Peyer's patch (tissue), 4 donors: ENCODE measurements at regions not wholly inside any gene's neighbourhood (a gene's known extent, or its start where the extent isn't known, plus 50 kb on each side); places are given as distances from the start of the nearest gene placed in this dataset.

Experiments
- DNase-seq, 3 donors: peaks; one replicate each; pipeline ENCODE4 v3.0.0-alpha.2; 2017 to 2019
- H3K27ac ChIP-seq, 4 donors: fragments of 200-600 bp; sonication (generic); one replicate each; pipeline ENCODE4 v1.5.1; 2016 to 2019
- H3K27me3 ChIP-seq, 2 donors: fragments of 200-600 bp; sonication (generic); one replicate each; pipeline ENCODE4 v1.5.1; 2019
- H3K36me3 ChIP-seq, 3 donors: fragments of 200-600 bp; sonication (generic); one replicate each; pipeline ENCODE4 v1.5.1; 2016 to 2019
- H3K4me1 ChIP-seq, 4 donors: fragments of 200-600 bp; sonication (generic); one replicate each; pipeline ENCODE4 v1.5.1; 2016 to 2019
- H3K4me3 ChIP-seq, 4 donors: fragments of 200-600 bp; sonication (generic); 1 replicate in 3 of 4; 2 replicates in 1 of 4; pipeline ENCODE4 v1.5.1; 2016 to 2019; ENCODE audit warnings: mild to moderate bottlenecking in 1 of 4
- H3K9me3 ChIP-seq, 4 donors: fragments of 200-600 bp; sonication (generic); one replicate each; pipeline ENCODE4 v1.5.1; 2016 to 2019; ENCODE audit warnings: mild to moderate bottlenecking in 1 of 4
- CTCF ChIP-seq, 6 experiments: fragments of 450-650 bp in 4 of 6; fragments of 200-600 bp in 2 of 6; sonication (generic) in 1 of 6; IDR thresholded peaks; one replicate each; pipeline ENCODE4 v1.5.1; 2017 to 2019; ENCODE audit warnings: antibody characterized with exemption in 6 of 6, mild to moderate bottlenecking in 3 of 6, moderate library complexity in 1 of 6
- POLR2A ChIP-seq, 2 donors: fragments of 450-650 bp; IDR thresholded peaks; one replicate each; pipeline ENCODE4 v1.5.1; 2017; ENCODE audit warnings: antibody characterized with exemption in 2 of 2, mild to moderate bottlenecking in 2 of 2, moderate library complexity in 2 of 2

GRCh38 chr3:16803019-16803418, 81.7 kb upstream of the PLCL2 start:
- Histone ChIP-seq H3K4me3 (no peak overlapping the region), H3K27ac (no peak overlapping the region), H3K36me3 (no peaks in the 10 kb centered on the region), H3K27me3 (no peaks in the 10 kb centered on the region), H3K4me1 (peaks cover 0 to 9% (median 0%) of the 10 kb centered on the region in 4 donors), H3K9me3 (no peaks in the 10 kb centered on the region)
- TF ChIP-seq CTCF (IDR thresholded peaks at IDR 0.05) (no peak), POLR2A (IDR thresholded peaks at IDR 0.05) (no peak)
- no peak for DNase-seq

GRCh38 chr3:16807391-16807790, 77.4 kb upstream of the PLCL2 start:
- DNase-seq = no peak
- TF ChIP-seq POLR2A (IDR thresholded peaks at IDR 0.05) = no peak
- TF ChIP-seq CTCF (IDR thresholded peaks at IDR 0.05) = no peak
- H3K27me3 ChIP-seq = no peaks in the 10 kb centered on the region
- no peaks in the 10 kb centered on the region for H3K9me3 ChIP-seq
- H3K4me1 ChIP-seq = no peaks in the 10 kb centered on the region
- no peak overlapping the region for H3K27ac ChIP-seq
- H3K4me3 ChIP-seq = no peak overlapping the region
- H3K36me3 ChIP-seq = no peaks in the 10 kb centered on the region

- no peaks in the 10 kb centered on the region for H3K36me3 ChIP-seq
- H3K27ac ChIP-seq = no peak overlapping the region
- no peaks in the 10 kb centered on the region for H3K27me3 ChIP-seq
- TF ChIP-seq CTCF (IDR thresholded peaks at IDR 0.05) = no peak
- no peak for TF ChIP-seq POLR2A (IDR thresholded peaks at IDR 0.05)
- DNase-seq = no peak
- no peaks in the 10 kb centered on the region for H3K4me1 ChIP-seq
- no peaks in the 10 kb centered on the region for H3K9me3 ChIP-seq
- H3K4me3 ChIP-seq = no peak overlapping the region
These were observed 76.2 kb upstream of the PLCL2 start for GRCh38 chr3:16808393-16809107.

- no peaks in the 10 kb centered on the region for H3K36me3 ChIP-seq
- H3K27me3 ChIP-seq = no peaks in the 10 kb centered on the region
- H3K9me3 ChIP-seq = no peaks in the 10 kb centered on the region
- H3K27ac ChIP-seq = no peak overlapping the region
- H3K4me3 ChIP-seq = no peak overlapping the region
- H3K4me1 ChIP-seq = no peaks in the 10 kb centered on the region
- TF ChIP-seq CTCF (IDR thresholded peaks at IDR 0.05) (no peak), POLR2A (IDR thresholded peaks at IDR 0.05) (no peak)
- DNase-seq = no peak
These were observed 75.3 kb upstream of the PLCL2 start for GRCh38 chr3:16809482-16809881.

GRCh38 chr3:16809993-16810392, 74.8 kb upstream of the PLCL2 start:
- no peak for DNase-seq
- Histone ChIP-seq H3K4me3 (no peak overlapping the region), H3K27ac (no peak overlapping the region), H3K4me1 (no peaks in the 10 kb centered on the region), H3K9me3 (no peaks in the 10 kb centered on the region), H3K27me3 (no peaks in the 10 kb centered on the region), H3K36me3 (no peaks in the 10 kb centered on the region)
- TF ChIP-seq CTCF (IDR thresholded peaks at IDR 0.05) (no peak), POLR2A (IDR thresholded peaks at IDR 0.05) (no peak)
